C1 segment of cervical spinal cord (tissue), 14 donors: ENCODE measurements at regions not wholly inside any gene's neighbourhood (a gene's known extent, or its start where the extent isn't known, plus 50 kb on each side); places are given as distances from the start of the nearest gene placed in this dataset.

Experiments
- DNase-seq, 14 donors: peaks; one replicate each; lab custom pipeline; 2025; lab: John Stamatoyannopoulos, UW

DNA sequence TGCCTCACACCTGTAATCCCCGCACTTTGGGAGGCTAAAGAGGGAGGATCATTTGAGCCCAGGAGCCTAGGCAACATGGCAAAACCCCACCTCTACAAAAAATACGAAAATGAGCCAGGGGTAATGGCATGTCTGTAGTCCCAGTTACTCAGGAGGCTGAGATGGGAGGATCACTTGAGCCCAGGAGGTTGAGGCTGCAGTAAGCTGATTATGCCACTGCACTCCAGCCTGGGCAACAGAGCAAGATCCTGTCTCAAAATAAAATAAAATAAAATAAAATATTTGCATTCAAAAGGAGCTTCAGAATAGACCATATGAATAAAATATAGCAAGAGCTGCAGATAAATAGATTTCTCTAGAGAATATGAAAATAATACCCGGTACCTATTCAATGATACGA is 71.5 kb upstream of the ATF7IP2 start:
- DNase-seq = no peak

DNA sequence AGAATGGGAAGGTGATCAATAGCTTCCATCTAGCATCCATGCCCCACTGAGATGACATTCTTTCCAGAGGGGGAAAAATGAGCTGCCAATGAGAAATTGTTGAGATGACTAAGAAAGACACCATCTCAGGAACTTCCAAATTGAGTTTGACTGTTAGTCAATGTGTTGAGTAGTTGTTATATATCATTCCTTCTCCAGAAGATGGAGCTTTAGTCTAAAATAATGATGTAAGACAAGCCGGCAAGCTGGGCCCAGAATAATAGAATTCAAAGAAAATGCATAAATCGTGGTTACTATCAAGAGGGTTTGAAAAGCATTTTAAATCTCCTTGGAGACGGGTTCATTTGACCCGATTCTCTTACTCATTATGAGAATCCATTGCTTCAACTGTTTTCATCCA is 71.0 kb upstream of the ATF7IP2 start:
- no peak for DNase-seq

DNA sequence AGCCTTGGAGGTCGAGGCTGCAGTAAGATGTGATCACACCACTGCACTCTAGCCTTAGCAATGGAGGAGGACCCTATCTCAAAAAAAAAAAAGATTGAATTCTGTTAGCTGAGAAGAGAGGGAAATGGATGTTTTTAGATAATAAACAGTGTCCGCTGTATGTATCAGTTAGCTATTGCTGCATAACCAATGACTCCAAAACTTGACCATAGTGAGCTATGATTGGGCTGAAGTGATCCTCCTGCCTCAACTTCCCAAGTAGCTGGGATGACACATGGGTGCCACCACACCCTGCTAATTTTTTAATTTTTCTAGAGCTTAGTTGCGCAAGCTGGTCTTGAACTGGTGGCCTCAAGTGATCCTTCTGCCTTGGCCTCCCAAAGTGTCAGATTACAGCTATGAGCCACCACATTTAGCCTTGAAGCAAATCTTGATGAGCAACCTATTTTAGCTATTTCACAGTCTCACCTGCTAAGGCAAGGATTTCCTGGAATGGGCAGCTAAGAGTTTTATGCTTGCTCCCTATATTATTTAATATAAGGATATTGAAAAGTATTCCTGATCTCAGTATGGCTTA is 68.3 kb upstream of the ATF7IP2 start:
- DNase-seq = no peak

DNA sequence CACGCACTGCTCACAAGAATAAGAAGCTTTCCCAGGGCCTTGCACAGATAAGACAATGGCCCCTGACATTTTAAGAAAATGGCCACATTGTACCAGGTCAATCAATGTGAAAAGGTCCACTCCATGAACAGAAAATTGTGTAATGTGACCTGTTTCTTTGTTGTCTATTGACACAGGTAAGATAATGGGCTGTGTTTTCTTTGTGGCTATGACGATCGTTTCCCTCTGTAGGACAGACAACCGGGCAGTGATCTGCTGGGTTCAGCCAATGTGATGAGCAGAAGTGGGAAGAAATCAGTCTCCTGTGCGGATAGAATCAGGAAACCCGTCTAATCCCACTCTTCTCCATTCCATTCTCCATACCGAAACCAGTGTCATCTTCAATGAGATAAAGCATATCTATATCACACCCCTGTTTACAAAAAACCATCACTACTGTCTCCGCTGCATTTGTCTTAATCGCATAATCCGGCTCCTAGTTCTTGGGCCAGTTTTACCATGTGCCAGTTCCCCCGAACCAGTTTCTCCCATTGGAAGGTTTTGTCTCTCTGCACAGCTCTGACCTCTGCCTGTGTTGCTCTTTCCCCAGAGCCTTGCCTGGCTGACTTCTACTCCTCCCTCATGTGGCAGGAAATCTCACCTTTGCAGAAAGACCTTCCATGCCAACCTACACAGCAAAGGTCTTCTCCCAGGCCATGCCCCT is 66.9 kb upstream of the ATF7IP2 start:
- DNase-seq = no peak

DNA sequence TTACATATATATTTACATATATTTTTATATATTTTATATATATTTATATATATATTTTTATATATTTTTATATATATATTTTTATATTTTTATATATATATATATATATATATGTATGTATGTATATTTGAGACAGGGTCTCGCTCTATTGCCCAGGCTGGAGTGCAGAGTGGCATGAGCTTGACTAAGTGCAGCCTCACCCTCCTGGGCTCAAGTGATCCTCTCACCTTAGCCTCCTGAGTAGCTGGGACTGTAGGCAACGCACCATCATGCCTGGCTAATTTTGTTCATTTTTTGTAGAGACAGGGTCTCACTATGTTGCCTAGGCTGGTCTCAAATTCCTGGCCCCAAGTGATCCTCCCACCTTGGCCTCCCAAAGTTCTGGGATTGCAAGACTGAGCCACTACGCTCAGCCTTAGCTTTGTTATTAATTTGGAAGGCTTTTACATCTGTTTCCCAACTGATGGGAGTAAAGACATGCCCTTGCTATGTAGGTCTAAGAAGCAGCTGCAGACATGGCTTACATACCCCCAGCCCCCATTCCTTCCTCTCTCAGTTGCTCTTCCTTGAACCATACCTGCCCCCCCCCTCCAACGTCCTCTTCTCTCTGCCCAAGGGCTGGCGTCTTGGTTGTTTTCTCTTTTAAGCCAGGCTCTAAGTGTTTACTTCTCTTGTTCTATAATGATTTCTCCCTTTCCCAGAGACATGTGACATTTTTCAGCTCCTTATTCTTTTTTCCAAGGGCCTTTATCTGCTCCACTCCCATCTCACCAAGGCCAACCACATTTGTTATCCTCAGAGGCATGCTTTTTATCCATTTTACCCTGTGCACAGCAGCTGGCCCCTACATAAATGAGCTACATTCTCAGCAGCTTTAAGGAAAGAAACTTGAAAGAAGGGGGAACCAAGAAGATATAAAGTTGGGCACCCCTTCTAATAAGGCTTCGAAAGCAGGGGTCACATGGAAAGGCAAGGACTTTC is 64.2 kb upstream of the ATF7IP2 start:
- no peak for DNase-seq

DNA sequence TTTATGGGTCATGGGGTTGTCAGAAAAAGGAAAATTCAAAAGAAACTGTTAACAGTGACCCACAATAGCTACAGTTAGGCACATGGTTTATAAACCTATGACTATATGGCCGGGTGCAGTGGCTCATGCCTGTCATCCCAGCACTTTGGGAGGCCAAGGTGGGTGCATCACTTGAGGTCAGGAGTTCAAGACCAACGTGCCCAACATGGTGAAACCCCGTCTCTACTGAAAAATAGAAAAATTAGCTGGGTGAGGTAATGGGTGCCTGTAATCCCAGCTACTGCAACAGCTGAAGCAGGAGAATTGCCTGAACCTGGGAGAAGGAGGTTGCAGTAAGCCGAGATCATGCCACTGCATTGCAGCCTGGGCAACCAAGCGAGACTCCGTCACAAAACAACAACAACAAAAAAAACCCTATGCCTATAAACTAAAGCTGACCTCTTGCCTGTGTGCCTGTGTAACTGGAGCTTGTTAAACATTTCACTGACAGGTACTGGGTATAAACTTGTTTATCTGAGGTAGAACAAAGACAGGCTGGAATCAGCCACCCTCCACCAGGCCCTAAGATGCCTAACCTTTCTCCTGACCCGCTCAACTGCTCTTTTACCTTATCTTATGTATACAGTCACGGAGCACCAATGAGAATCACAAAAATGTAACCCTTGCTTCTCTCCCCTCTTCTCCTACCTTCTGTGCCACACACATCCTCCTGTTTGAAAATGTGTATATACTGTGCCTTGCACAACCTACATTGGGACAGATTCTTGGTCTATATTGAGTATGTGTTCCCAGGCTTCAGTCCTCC is 62.9 kb upstream of the ATF7IP2 start:
- DNase-seq = no peak

DNA sequence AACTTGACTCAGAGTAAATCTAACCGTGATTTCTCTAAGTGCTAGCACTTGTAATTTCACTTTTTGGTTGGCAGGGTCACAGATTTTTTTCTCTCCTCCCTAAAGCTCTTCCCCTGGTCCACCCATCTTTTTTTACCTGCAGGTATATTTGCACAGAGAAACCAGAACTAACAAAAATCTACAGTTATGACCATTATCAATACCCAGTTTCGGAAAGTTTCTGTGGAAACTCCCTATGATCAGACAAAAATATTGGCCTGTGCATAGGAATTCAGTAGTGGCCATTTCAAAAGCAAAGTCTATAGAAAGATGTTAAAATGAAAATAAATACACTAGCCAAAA is 62.4 kb upstream of the ATF7IP2 start:
- DNase-seq = no peak

DNA sequence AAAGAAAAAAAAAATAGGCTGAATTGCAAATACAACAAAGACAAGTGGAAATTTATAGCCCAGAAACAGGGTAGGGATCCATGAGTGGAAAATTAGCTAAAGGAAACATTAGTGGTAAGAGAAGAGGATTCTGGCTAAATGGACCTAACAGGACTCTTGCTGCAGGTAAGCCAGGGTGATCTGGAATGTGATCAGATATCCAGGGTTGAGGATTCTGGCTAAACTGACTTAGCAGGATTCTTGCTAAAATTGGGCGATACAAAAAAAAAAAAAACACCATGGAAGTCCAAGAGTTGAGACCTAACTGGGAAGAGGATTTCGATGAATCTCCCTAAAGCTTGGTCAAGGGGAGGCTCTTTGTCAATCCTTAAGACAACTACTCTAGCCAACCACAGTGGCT is 61.7 kb upstream of the ATF7IP2 start:
- DNase-seq = no peak

DNA sequence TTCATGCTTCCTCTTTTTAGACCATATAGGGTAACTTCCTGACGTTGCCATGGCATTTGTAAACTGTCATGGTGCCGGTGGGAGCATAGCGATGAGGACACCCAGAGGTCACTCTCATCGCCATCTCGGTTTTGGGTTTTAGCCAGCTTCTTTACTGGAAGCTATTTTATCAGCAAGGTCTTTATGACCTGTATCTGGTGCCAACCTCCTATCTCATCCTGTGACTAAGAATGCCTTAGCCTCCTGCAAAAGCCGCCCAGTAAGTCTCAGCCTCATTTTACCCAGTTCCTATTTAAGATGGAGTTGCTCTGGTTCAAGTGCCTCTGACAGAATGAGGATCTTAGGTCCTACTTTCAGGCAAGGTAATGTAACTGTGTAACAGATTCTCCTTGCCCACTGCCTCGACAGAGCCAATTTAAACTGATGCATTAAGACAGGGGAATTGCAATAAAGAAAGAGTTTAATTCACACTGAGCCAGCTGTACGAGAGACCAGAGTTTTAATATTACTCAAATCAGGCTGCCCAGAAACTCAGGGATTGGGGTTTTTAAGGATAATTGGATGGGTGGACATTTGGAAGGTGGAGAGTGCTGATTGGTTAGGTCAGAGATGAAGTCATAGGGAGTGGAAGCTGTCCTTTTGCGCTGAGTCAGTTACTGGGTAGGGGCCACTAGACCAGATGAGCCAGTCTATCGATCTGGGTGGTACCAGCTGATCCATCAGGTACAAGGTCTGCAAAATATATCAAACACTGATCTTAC is 59.9 kb upstream of the ATF7IP2 start:
- DNase-seq = no peak

DNA sequence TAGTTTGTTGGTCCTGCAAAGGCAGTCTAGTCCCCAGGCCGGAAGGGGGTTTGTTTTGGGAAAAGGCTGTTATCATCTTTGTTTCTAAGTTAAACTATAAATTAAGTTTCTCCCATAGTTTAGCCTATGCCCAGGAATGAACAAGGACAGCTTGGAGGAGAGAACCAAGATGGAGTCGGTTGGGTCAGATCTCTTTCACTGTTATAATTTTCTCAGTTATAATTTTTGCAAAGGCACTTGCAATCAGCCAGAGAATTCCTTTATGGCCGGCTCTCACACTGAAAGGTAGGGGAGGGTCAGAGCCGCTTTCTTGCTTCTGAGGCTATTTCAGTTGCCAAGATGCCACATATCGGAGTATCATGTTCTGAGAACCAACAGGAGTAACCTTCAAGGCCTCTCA is 59.2 kb upstream of the ATF7IP2 start:
- DNase-seq = no peak

DNA sequence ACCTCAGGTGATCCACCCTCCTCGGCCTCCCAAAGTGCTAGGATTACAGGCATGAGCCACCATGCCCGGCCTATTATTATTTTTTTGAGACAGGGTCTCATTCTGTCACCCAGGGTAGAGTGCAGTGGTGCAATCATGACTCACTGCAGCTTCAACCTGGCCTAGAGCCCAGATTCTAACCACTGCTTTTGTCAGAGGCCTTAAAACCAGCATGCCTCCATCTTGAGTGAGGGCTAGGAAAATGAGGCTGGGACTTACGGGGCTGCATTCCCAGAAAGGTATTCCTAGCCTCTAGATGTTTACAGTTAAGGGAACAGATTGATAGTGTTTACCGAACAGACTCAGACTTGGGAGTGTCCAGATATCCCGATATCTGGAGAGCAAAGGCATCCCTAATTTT is 57.6 kb upstream of the ATF7IP2 start:
- DNase-seq = peak in 1 of 14 donors; percentile 5

DNA sequence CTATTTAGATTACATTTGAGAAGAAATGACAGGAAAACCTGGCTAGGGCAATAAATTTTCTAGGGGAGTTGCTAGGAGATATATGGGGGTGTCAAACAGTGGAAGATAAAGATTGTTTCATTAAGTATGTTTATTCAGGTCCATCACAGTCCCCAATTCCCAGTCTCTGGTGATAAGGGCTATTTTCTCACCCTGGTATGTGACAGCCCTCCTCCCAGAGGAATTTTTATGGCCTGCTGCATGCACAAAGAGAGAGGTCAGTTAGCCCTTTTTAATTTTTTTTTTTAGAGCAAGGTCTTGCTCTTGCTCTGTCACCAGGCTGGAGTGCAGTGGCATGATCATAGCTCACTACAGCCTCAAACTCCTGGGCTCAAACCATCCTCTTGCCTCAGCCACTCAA is 53.6 kb upstream of the ATF7IP2 start:
- no peak for DNase-seq

DNA sequence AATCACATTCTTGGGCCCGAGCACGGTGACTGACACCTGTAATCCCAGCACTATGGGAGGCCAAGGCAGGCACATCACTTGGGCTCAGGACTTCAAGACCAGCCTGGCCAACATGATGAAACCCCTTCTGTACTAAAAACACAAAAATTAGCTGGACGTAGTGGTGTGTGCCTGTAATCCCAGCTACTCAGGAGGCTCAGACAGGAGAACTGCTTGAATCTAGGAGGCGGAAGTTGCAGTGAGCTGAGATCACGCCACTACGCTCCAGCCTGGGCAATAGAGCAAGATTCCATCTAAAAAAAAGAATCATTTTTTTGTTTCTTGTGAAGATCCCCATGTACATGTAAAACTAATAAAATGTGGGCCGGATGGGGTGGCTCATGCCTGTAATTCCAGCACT is 53.1 kb upstream of the ATF7IP2 start:
- DNase-seq = no peak

DNA sequence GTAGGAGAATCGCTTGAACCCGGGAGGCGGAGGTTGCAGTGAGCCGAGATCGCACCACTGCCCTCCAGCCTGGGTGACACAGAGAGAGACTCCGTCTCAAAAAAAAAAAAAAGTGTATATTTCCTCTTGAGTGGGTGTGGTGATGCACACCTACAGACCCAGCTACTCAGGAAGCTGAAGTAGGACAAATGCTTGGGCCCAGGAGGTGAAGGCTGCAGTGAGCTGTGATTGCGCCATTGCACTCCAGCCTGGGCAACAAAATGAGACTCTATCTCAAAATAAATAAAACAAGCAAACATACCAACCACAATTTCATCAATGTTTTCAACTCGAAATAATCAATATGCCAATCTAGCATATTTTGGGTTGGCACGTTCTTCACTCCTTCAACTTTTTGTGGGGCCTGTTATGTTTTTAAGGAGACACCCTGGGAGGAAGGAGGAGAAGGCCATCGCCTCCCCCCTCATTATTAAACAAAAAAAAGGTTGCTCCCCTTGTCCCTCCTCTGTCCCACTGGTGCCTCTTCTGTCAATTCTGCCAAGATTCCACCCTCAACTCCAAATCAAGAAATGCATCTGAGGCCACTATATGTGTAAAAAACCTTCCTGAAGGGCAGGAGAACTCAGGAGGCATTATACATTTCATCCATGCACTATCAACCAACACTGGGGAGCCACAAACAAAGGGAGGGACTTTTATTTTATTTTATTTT is 52.4 kb upstream of the ATF7IP2 start:
- no peak for DNase-seq

DNA sequence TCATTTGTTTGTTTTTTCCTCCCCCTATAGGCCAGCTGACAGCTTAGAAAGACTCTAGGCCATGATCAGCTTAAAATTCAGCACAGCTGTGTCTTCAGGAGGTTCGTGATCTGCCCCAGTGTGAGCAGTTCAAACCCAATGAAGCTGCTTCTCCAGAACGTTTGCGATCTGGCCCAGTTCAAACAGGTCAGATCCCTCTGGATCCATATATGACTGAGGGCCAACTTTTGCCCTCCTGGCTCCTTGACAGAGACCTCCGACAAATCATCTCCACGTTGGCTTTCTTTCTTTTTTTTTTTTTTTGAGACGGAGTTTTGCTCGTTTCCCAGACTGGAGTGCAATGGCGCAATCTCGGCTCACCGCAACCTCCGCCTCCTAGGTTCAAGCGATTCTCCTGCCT is 50.2 kb upstream of the ATF7IP2 start:
- no peak for DNase-seq
